KG1 (cell line): ENCODE measurements at regions not wholly inside any gene's neighbourhood (a gene's known extent, or its start where the extent isn't known, plus 50 kb on each side); places are given as distances from the start of the nearest gene placed in this dataset.

ENCODE experiments used
- DNase-seq: peaks from one replicate; lab custom pipeline; 2025; lab: John Stamatoyannopoulos, UW

DNA sequence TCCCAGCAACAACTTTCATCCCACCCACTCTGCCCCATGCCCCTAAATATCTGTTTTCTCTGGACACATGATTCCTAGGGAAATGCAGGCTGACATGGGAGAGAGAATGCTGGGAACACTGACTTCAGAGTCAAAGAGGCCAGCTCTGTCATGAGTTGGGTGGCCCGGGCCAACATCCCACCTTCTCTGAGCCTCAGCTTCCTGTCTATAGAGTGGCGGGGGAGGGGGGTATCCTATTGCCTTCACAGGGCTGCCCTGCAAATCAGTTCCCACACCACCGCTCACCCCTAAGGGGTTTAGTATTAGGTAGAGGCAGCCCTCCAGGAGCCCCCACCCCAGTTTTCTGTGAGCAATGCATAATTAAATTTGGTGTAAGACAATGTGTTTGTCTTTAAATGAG lies 175.0 kb upstream of the NCAM1 start:
- DNase-seq = no peak

DNA sequence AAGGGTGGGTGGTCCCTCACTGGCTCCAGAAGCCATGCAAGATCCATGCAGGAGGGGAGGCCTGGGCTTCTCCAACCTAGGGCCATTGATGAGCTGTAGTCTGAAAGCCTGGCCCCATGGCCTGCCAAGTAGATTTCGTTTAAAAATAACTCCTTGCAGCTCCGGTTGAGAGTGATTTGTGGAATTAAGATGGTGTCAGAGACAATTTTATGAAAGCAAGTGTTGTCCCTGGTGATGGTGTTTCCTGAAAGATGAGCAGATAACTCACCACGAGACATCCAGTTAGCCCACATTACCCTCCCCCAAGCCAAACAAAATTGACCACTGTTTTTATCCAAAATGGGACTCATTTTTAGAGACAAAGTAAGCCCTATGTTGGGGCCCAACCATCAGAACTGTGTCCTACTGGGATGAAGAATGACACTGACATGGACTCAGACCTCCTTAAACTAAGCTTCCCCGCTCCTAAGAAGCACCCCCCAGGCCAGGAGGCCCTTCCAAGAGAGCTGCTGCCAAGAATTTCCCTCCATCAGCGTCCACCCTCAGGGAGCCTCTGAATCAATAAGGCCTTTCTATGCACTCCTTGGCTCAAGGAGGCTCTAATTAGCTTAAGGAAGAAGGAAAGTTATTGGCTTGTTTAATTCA lies 174.2 kb upstream of the NCAM1 start:
- no peak for DNase-seq

DNA sequence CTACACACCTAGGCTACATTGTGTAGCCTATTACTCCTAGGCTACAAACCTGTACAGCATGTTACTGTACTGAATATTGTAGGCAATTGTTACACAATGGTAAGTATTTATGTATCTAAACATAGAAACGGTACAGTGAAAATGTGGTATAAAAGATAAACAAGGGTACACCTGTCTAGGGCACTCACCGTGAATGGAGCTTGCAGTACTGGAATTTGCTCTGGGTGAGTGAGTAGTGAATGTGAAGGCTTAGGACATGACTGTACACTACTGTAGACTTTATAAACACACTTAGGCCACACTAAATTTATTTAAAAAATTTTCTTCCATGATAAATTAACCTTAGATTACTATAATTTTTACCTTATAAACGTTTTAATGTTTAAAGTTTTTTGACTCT lies 171.7 kb upstream of the NCAM1 start:
- DNase-seq = no peak

DNA sequence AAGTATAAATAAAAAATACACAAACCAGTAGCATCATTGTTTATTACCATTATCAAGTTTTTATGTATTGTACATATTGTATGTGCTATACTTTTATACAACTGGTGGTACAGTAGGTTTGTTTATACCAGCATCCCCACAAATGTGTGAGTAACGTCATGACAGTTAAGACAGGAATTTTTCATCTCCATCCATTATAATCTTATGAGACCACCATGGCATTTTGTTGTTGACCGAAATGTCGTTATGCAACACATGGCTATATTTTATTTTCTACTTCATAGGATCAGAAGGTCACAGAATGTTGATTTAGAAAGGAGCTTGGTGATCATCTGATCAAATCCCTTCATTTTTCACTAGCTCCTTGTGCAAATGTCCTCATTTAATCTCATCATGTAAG lies 170.9 kb upstream of the NCAM1 start:
- DNase-seq = no peak

DNA sequence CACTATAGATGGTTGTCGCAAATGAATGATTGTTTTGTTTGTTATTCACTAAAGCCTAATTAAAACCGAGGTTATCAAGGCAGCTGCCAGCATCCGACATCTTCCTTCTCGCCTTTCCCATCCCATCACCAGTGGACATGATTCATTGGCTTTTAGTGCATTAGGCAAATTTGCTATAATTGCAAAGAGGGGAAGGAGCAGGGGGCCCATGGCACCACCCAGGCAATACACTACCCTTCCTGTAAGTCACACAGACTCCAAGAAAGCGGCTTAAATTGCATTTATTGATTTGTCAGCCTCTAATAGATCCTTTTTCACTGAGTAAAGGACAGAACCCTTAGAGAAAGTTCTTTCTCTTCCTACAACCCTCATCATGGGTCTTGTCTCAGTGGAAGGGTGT lies 169.2 kb upstream of the NCAM1 start:
- no peak for DNase-seq

DNA sequence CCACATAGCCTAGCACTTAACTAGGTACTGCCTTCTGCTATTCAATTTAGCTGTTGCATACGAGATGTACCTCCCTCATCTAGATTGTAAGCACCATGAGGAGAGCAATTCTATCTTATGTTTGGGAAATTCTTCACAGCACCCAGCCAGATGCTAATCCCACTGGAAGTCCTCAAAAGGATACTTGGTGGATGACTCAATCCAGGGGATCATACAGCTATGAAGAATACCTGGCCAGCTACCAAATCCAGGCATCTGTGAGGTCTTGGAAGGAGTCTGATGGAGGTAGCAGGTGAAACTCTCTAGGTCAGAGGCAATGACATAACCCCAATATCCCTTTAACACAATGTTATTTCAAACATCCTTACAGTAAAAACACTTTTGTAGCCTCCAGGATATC lies 167.8 kb upstream of the NCAM1 start:
- no peak for DNase-seq

DNA sequence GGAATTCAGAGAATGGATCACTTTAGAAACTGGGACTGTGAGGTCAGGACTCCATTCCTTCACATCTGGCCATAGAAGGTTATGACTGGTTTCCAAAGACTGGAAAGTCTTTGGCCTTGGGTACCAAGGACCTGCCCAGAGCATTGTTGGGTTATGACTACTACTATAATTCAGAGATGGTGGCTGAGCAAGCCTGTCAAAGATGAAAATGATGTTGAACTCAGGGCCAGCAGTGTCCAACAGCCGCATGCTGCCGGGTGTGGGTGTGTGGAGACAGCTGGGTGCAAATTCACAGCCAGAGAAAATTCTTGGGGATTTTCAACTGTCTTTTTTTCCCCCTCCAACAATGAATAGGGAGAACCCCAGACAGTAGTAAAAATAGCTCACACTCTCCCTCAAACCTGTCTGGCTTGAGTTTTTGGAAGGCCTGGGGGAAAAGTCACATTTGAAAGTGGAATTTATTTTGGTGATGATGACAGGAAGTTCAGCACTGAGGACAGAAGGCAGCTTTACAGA lies 166.8 kb upstream of the NCAM1 start:
- no peak for DNase-seq

DNA sequence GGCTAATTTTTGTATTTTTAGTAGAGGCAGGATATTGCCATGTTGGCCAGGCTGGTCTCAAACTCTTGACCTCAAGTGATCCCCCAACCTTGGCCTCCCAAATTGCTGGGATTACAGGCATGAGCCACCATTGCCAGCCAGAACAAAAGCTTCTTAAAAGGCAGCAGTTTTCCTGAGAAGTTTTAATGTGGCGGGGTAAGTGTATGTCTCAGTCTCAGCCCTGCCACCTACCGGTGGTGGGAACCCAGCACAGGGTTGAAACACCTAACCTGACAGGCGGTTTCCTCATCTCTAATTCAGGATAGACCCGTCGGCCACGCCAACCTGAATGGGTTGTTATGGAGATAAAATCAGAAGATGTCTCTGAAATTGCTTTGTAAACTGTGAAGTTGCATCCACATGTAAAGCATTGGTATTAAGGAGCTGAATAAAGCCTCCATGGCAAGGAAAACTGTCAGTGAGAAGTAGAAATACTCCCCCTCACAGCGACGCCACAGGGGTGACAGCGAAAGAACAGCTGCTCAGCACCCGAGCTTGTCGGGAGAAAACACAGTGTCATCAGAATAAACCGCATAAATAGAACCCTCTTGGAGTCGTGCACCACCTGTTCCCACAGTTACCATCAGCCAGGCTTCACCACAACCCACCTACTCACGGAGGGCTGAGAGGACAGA lies 165.9 kb upstream of the NCAM1 start:
- DNase-seq = peak; percentile 63

DNA sequence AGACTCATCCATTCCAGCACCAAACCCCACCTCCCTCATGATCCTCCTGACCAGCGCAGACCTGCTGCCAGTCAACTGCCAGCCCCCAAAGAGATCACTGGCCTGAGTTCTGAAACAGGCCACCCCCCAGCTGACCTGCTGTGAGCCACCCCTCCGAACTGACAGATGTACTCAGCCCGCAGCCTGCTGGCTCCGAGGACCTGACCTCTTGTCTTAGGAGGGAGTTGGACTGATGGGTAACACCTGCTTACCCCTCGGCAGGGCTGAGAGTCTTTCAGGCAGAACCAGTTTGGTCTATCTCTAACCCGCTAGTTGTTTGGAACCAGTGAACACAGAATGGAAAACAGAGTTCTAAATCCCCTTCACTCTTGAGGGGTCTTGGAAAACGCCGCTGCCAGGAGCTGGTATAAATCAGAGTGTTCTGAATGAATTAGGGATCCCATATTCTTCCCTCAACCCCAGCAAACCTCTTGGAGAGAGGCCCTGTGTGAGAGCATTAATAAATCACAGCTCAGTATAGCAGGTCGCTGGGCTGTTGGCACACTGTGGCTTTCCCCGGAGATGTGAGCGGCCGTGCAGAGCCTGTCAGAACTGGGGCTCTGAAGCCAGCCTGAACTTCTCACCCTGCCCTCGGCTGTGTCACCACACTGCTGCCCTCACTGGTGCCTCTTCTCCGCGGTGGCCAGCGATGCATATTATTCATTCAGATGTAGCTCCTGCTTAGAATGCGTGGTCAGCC lies 165.1 kb upstream of the NCAM1 start:
- DNase-seq = no peak

DNA sequence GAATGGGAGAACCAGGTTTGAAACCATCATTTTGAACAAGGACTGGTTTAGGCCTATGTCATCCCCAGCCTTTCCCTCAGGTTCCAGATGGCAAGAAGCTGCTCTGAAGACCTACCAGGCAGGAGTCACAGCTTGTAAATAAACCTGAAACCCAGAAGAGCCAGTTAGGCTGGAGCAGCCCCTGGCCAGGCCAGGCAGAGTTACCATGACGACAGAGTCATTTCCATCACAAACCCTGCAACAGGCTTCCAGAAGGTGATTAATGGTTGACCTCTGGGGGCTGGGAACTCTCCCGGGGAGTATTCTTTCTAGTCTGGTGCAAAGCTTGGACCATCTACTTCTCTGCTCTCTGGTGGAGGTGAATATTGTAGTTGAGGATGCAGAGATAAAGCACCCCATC lies 164.1 kb upstream of the NCAM1 start:
- DNase-seq = no peak

DNA sequence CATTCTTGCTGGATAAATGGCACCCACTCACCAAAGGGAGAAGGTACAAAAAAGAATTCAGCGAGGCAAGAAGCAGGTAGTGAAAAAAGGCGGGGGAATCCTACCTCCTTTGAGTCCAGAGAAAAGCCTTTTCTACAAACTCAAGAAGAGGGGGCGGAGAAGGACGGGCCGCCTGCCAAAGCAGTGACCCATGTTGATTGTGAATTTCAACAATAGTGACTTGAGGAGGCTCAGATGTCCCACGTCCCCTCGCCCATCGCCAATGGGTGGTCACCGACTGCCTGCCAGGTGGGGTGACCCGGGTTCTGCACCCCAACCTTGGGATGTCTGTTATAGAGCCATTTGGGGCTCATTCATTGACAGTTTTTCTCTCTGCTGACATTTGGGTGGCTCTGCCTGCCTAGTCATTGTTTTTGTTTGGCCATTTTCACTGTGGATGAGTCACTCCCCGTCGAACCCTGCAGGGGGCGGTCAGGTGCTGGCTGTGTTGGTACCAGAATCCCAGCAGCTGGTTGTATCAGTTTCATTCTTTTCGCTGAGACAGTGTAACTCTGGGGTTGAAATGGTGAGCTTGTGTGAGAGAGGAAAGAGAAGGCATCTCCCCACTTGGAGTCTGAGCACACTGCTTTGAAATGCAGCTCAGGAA lies 163.4 kb upstream of the NCAM1 start:
- no peak for DNase-seq

DNA sequence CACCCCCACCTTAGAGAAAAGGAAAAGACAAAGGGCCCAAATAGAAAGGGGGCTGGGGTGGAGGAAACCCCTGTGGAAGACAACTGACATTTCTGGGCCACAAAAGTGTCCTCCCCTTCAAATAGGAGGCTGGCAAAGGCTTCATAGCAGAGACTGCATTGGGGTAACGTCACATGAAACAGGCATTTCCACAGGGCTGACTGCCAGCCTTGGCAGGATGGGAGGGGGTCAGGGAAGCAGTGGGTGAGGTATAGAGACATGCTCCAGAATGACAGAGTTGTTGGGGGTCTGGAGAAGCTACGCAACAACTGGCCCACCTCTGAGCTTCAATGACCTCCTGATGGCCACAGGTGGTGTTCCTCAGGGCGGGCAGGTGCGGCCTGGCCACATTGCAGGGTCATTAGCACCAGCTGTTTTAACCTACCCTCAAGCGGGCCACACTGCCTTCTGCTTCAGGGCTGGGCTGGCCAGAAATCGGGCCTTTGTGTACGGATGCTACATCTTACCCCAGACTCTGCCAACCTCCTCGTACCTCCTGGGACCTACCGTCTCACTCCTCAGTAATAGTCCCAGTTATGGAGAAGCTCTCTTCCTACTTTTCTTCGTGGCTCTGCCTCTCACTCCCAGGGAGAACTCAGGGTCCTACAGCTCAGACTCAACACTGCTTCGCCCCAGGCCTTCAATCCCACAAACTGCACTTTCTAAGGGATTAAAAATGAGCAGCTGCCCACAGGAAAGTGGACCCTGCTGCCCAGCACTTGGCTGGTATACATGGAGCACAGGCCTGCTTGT lies 160.0 kb upstream of the NCAM1 start:
- DNase-seq = no peak

DNA sequence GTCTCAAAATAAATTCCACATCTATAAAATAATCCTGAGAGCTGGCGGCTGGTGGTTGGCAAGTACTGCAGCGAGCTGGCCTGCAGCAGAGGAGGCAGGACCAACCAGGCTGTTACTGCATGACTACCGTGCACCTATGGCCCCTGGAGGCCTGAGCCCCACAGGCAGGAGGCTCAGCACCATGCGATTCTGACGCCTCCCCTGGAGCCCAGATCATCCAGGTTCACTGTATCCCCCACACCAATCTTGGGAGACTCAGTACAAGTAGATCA lies 159.5 kb upstream of the NCAM1 start:
- no peak for DNase-seq

DNA sequence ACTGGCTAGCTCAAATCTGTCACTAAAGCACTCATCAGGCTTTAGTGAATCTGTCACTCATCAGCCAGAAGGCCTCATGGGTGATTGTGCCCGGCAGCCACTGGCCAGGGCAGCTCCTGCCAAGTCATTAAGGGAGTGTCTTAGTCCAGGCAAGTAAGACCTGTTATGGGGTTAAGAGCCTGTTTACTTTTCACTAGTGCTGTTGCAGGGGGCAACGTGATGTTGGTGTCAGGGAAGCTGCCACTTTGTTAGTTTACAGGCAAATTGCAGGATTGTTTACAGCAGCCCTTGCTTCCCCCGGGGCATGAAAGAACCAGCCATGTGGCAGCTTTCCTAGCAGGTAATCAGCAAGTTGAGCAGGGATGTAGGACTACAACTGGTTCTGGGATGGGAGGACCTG lies 155.6 kb upstream of the NCAM1 start:
- DNase-seq = no peak

DNA sequence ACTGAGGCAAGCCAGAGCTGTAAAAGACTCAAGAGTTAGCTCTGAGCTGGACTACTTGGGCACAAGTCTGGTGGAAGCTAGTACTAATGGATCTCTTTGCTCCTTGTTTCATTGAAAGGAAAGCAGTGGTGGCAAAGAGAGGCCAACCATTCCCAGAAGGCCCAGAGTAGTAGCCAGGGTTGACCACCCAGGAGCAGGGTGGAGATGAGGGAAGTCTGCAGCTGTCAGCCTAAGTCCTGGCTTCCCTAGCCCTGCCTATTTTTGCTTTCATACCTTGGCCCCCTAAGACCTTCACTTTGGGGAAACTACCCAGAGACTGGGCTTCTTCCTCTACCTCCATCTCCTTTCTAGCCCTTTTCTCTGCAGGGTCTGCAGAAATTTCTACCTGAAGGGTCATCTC lies 155.0 kb upstream of the NCAM1 start:
- no peak for DNase-seq

DNA sequence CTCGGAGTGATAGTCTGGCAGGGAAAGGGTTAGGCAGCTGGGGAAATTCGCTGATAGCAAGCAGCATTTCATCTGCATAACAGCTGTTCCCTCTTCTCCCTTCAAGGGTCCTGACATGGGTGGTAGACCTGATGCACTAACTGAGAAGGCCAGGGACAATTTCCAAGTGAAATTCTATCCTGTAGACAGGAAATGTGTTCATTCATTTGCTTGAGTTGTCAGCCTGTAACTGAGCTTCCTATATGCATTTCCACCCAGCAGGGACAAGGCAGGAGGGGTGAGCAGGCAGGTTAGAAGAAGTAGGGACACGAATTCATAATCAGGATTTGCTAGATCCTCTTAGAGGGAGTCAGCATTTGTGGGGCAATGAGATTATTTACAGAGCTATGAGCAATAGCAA lies 154.3 kb upstream of the NCAM1 start:
- DNase-seq = no peak

DNA sequence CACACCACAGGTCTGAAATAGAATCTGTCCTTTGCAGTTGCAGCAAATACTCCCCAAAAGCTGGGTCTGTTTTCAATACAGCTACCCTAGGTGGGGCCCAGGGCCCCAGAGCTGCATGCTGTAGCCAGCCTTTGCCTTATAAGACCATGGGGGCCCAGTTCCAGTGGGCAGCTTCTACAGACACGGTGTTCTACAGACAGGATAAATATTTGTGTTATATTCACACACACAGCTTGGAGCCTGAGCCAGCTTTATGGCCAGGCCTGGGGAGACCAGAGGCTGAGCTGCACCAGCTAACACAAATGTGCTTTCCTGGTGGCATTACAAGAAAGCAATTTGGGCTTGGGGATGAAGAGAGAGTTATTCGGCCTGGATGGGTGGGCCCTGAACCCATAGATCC lies 151.8 kb upstream of the NCAM1 start:
- DNase-seq = no peak

DNA sequence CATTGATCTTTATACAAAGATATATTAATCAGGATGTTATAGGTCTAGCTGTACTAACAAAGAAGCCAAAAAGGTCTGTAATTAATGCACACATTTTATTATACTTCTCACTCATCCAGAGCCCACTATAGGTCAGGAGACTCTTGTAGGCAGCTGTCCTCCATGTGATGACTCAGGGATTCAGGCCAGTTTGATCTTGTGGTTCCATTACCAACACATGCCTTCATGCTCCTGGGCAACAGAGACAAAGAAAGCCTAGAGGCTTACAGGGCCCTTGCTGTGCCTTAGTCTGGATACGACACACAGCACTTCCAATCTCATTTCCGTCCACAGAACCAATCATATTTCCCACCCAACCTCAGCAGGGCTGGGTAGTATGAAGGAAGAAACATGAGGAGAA lies 150.3 kb upstream of the NCAM1 start:
- no peak for DNase-seq

DNA sequence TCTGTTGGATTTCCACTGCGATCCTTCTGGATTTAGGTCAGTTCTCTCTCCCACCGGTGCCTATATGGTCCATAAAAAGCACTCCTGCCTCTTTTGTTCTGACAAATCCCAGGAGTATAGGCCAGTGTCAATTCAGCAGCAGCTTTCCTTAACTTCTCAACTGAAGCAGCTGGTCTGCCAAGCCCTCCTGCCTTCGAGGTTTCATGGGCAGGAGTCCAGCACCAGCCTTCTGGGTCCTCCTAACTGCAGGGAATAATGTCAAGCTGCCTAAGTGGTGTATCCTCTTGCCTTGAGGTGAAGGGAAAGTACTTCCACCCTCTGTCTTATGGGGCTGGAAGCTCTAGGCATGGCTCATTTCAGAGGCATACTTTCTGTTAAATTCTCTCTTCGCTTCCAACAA lies 149.4 kb upstream of the NCAM1 start:
- DNase-seq = no peak

DNA sequence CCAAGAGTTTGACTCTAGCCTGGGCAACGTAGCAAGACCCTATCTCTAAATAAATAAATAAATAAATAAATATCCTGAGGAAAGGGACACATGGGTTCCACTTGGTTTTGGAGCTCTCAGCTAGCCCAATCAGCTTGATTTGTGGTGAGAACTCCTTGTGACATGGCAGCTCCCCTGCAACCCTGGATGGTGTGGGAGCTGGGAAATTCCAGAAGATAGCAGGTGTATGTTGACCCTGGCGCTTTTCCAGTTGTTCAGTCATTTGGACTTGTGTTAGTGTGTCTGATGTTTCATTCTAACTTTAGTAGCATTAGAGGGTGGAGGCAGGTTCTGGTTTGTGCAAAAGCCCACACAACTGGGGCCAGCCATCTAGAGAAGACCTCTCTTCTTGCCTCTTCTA lies 148.5 kb upstream of the NCAM1 start:
- DNase-seq = no peak

DNA sequence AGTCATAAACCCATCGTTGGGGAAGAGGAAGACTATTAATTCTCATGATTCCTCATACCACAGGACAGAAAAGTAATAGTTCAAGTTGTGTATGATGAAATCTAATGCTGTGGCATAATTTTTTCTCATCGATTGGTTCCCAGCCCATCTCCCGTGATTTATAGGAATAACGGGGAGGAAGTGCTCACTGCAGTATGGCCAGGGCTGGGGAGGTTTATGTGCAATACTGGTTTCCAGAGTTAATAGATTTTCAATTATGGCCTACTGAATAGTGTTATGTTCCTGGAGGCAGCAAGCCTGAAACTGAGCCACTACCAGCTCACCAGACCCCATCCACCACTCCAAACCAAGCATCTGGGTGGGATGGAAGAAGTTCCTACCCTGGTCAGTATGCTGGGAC lies 147.1 kb upstream of the NCAM1 start:
- DNase-seq = no peak

DNA sequence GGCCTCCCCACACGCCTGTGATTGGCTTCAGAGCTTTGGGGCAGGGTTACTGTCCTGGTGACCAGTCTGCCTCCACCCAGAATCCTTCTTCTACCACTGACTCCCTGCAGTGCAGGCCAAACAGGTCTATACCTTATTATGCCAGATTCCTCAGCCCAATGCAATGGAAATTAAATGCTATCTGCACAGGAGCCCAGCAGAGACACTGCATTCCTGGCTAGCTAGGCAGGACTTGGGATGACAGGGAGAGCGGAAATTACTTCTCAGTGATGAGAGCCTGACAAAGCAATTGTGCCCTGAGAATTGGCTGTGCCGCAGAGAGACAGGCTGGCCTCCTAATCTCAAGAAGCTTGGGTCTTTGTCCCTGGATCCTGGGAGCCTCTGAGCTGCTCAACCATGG lies 143.8 kb upstream of the NCAM1 start:
- DNase-seq = no peak
